GM18858 (cell line): ENCODE measurements at regions not wholly inside any gene's neighbourhood (a gene's known extent, or its start where the extent isn't known, plus 50 kb on each side); places are given as distances from the start of the nearest gene placed in this dataset.
"Not testable (repeated sequence)": the region's sequence is repeated elsewhere in the genome, so short reads cannot be mapped to it uniquely, and the experiment has no call there.

ENCODE experiments used
- ATAC-seq: cut with Tn5 transposase; IDR thresholded peaks from one replicate; pipeline ENCODE4 v1.9.1; 2021; ENCODE audit not compliant: unreplicated experiment

- ATAC-seq: no peak
Observed at GRCh38 chr10:33009244-33010131, 51.5 kb upstream of the ITGB1 start.

- no peak for ATAC-seq
Observed at GRCh38 chr10:33008499-33009243, 50.6 kb upstream of the ITGB1 start.

- ATAC-seq: not testable (repeated sequence)
Observed at GRCh38 chr10:33007731-33008381, 49.8 kb upstream of the ITGB1 start.
